ENCODE measurements at regions not wholly inside any gene's neighbourhood (a gene's known extent, or its start where the extent isn't known, plus 50 kb on each side); places are given as distances from the start of the nearest gene placed in this dataset.

DNA sequence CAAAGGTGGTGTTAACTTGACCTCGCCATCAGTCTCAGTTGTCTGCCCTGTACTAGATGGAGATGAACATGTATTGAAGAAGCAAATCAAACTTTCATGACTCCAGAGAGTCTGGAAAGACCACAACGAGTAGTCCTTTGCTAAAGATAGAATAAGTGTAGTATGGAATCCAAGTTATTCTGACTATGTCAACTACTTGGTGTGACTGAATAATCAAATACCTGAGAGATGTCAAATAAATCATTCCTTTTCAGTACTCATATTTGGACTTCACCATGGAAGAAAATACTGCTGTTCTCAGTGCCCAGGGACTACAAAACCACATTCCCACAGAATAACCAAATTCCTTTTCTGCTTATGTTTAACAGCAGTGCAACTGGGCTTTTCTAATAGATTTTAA lies 161.2 kb upstream of the SPRY1 start:
- Histone ChIP-seq H3K18ac (ENCODE audit: low read depth, low read length) (peak overlapping the region; percentile 15; the same call in 1 of the 2 replicates), H3K9me1 (ENCODE audit: insufficient read depth, low read length) (no peaks in the 10 kb centered on the region), H3K4ac (ENCODE audit: low read depth, low read length) (peak overlapping the region; percentile 28; the same call in 1 of the 2 replicates), H4K91ac (ENCODE audit: insufficient read depth, low read depth, low read length) (no peak overlapping the region), H2AFZ (replicated peaks; ENCODE audit: low read length, poor library complexity) (no peak overlapping the region), H3K4me1 (ENCODE audit: control insufficient read depth, insufficient read depth, low read length) (peaks cover 14% of the 10 kb centered on the region), H2BK15ac (ENCODE audit: low read depth, low read length) (no peak overlapping the region), H4K8ac (ENCODE audit: low read depth in 2 of 2, low read length in 2 of 2) (peak overlapping the region in 1 of 2 experiments; percentile 25; a peak in 1 of 4 replicates), H4K20me1 (ENCODE audit: insufficient read depth, low read length) (no peaks in the 10 kb centered on the region), H2AK9ac (replicated peaks; ENCODE audit: low read depth, low read length, poor library complexity) (no peak overlapping the region), H3K9ac (ENCODE audit: low read depth, low read length) (no peak overlapping the region), H3K4me2 (ENCODE audit: low read depth, low read length) (peak overlapping the region; percentile 6; the same call in 1 of the 2 replicates), H3K36me3 (ENCODE audit: control insufficient read depth, insufficient read depth, low read length) (no peaks in the 10 kb centered on the region), H3K14ac (replicated peaks; ENCODE audit: low read depth, low read length) (0 out of 2 replicates have a peak overlapping the region, but pooled peaks have one; percentile 61), H2BK120ac (ENCODE audit: low read depth, low read length) (peak overlapping the region; percentile 55; the same call in 1 of the 2 replicates), H3K56ac (ENCODE audit: extremely low read depth, insufficient read depth, low read length) (no peak overlapping the region), H3K27ac (ENCODE audit: insufficient read depth, low read length) (no peak overlapping the region), H3K4me3 (ENCODE audit: insufficient read depth, low read depth, low read length) (no peak overlapping the region), H3K23ac (ENCODE audit: low read depth, low read length) (peak overlapping the region; percentile 77), H2BK5ac (ENCODE audit: low read depth, low read length, poor library complexity, severe bottlenecking) (peak overlapping the region; percentile 59), H3K27me3 (ENCODE audit: control insufficient read depth, insufficient read depth, low read length) (no peaks in the 10 kb centered on the region), H2AK5ac (ENCODE audit: low read depth, low read length) (no peak overlapping the region), H3K9me3 (ENCODE audit: control insufficient read depth, insufficient read depth, low read length) (no peaks in the 10 kb centered on the region), H4K5ac (ENCODE audit: low read depth, low read length) (no peak overlapping the region), H3K79me1 (ENCODE audit: low read depth in 1 of 2, low read length in 2 of 2) (0 out of 4 replicates have a peak, but pooled peaks cover 0 to 4% of the 10 kb centered on the region in 2 experiments), H2BK20ac (ENCODE audit: low read depth, low read length) (peak overlapping the region; percentile 88)
- BruUV-seq (replicated peaks) = no TSS peak
- TF ChIP-seq SMC3 (IDR thresholded peaks at IDR 0.05; ENCODE audit: low read depth, low read length) (no peak), RCOR1 (IDR thresholded peaks at IDR 0.05; ENCODE audit: insufficient replicate concordance, low read length) (no peak), RAD21 (IDR thresholded peaks at IDR 0.05; ENCODE audit: low read length) (no peak), RFX5 (IDR thresholded peaks at IDR 0.05; ENCODE audit: low read depth, low read length) (no peak)
- TF ChIP-seq, protein P1, sequence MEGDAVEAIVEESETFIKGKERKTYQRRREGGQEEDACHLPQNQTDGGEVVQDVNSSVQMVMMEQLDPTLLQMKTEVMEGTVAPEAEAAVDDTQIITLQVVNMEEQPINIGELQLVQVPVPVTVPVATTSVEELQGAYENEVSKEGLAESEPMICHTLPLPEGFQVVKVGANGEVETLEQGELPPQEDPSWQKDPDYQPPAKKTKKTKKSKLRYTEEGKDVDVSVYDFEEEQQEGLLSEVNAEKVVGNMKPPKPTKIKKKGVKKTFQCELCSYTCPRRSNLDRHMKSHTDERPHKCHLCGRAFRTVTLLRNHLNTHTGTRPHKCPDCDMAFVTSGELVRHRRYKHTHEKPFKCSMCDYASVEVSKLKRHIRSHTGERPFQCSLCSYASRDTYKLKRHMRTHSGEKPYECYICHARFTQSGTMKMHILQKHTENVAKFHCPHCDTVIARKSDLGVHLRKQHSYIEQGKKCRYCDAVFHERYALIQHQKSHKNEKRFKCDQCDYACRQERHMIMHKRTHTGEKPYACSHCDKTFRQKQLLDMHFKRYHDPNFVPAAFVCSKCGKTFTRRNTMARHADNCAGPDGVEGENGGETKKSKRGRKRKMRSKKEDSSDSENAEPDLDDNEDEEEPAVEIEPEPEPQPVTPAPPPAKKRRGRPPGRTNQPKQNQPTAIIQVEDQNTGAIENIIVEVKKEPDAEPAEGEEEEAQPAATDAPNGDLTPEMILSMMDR (conservative IDR thresholded peaks at IDR 0.05; ENCODE audit: low read depth, low read length) = no peak
- TF ChIP-seq, protein P2, sequence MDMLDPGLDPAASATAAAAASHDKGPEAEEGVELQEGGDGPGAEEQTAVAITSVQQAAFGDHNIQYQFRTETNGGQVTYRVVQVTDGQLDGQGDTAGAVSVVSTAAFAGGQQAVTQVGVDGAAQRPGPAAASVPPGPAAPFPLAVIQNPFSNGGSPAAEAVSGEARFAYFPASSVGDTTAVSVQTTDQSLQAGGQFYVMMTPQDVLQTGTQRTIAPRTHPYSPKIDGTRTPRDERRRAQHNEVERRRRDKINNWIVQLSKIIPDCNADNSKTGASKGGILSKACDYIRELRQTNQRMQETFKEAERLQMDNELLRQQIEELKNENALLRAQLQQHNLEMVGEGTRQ (IDR thresholded peaks at IDR 0.05; ENCODE audit: low read depth, low read length) = no peak
- TF ChIP-seq, protein P3, sequence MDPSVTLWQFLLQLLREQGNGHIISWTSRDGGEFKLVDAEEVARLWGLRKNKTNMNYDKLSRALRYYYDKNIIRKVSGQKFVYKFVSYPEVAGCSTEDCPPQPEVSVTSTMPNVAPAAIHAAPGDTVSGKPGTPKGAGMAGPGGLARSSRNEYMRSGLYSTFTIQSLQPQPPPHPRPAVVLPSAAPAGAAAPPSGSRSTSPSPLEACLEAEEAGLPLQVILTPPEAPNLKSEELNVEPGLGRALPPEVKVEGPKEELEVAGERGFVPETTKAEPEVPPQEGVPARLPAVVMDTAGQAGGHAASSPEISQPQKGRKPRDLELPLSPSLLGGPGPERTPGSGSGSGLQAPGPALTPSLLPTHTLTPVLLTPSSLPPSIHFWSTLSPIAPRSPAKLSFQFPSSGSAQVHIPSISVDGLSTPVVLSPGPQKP (IDR thresholded peaks at IDR 0.05; ENCODE audit: borderline replicate concordance, low read depth, low read length) = no peak
- ChIA-PET CTCF (no interaction called here), POLR2A (ENCODE audit: unreplicated experiment) (no interaction called here)
- no CpG with 5 or more reads among the region's 2 CpGs for WGBS, 2 experiments (ENCODE audit: extremely low coverage in 2 of 2, insufficient read length in 1 of 2)
- ATAC-seq (ENCODE audit: low read depth) (peak; percentile 57), DNase-seq (peak; percentile 61)
- in situ Hi-C loops (cut with MboI; ENCODE audit: low sequenced_read_pairs) (no loop called here), dilution Hi-C loops (cut with HindIII; ENCODE audit: low sequenced_read_pairs, unreplicated experiment) (no loop called here), intact Hi-C loops (cut with micrococcal nuclease) (no loop called here)
